Retinal pigment epithelial cell (primary cell): ENCODE measurements at regions not wholly inside any gene's neighbourhood (a gene's known extent, or its start where the extent isn't known, plus 50 kb on each side); places are given as distances from the start of the nearest gene placed in this dataset.

Source experiments
- DNase-seq: peaks from one replicate; pipeline ENCODE4 v3.0.0-alpha.2; 2010; ENCODE audit warnings: low read depth
- H3K4me3 ChIP-seq: 2 replicates; pipeline ENCODE4 v1.5.1; 2011; ENCODE audit warnings: mild to moderate bottlenecking, low read length, control low read depth, moderate library complexity
- TF ChIP-seq, protein P1 (sequence below): conservative IDR thresholded peaks from 2 replicates; pipeline ENCODE4 v1.5.1; 2011; ENCODE audit warnings: low read depth, low read length, control low read depth, inconsistent platforms

DNA sequence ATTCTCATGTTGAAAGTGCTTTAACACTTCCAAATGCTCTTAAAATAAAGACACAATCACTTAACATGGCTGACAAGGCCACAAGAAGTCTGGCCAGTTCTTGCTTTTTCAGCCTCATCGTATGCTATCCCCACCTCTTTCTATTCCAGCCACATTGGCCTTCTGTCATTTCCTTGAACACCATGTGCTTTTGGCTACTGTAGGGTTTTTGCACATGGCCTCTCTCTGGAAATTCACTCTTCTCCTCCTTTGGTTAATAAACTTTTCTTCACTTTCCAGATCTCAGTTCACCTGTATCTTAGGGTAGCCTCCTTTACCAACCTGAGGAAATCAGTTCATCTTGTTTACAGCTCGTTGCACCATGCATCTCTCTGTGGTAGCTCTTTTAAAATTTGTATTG lies 450.5 kb upstream of the MEX3C start:
- DNase-seq = no peak
- TF ChIP-seq, protein P1, sequence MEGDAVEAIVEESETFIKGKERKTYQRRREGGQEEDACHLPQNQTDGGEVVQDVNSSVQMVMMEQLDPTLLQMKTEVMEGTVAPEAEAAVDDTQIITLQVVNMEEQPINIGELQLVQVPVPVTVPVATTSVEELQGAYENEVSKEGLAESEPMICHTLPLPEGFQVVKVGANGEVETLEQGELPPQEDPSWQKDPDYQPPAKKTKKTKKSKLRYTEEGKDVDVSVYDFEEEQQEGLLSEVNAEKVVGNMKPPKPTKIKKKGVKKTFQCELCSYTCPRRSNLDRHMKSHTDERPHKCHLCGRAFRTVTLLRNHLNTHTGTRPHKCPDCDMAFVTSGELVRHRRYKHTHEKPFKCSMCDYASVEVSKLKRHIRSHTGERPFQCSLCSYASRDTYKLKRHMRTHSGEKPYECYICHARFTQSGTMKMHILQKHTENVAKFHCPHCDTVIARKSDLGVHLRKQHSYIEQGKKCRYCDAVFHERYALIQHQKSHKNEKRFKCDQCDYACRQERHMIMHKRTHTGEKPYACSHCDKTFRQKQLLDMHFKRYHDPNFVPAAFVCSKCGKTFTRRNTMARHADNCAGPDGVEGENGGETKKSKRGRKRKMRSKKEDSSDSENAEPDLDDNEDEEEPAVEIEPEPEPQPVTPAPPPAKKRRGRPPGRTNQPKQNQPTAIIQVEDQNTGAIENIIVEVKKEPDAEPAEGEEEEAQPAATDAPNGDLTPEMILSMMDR = no peak

DNA sequence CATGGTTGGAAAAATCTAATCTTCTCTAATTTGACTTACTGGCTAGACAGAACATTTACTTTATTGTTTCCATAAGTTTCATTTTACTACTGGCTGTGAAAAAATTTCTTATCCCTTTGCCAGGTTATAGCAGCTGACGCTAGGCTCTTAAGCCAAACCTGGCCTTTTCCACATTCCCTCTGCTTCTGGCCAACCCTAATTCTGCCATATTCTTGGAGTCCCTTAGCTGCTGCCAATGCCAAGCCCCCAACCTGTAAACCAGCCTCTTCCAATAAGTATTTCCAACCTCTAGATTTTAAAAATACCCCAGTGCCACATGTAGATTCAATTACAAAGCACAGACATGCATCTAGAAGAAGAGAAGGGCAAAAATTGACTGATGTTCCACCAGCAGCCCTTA lies 452.3 kb upstream of the MEX3C start:
- TF ChIP-seq, protein P1 = no peak
- H3K4me3 ChIP-seq = no peak overlapping the region
- DNase-seq = no peak

More for the DNA sequence above, 450.5 kb upstream of the MEX3C start:
- no peak overlapping the region for H3K4me3 ChIP-seq

DNA sequence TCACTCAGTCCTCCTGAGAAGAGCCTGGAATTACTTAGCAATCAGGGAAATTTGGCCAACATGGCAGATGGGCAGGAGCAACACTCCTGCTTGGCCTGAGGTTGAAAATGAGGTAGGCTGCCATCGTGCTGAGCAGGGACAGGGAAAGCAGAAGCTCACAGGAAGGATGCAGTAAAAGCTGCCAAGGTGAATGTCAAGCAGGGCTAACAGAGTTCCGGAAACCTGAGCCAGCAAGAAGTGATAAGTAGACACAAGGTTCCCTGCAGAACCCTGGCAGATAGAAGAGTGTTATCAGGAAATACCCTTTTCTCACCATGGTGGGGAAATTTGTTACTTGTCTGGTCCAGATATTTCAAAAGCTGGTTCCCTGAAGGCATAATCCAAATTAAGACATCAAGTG lies 454.3 kb upstream of the MEX3C start:
- TF ChIP-seq, protein P1 = no peak
- no peak for DNase-seq
- no peak overlapping the region for H3K4me3 ChIP-seq

DNA sequence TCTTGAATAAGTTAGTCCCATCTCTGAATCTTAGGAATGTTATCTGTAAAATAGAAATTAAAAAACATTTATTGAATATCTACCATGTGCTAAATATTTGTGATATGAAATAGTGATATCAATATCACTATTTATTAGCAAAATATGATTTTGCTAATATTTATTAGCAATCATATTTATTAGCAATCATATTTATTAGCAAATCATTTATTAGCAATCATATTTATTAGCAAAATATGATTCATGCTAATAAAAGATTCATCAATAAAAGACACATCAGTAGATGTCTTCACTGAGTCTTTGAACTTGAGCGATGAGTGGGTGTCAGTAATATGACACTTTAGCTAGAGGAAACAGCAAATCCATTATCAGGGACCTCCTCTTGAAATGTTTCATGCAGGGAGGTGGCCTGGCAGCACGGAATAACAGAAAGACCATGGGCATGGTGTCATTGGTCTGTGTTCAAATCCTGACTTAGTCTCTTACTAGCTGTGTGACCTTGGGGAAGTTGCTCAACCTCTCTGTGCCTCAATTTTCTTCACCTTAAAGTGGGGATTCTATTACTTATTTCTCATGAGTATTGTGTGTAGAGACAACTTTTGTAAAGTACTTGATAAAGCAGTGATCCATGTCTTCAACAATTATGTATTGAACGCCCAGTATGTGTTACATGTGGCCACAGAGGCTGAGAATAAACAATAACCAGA lies 456.2 kb upstream of the MEX3C start:
- no peak overlapping the region for H3K4me3 ChIP-seq
- TF ChIP-seq, protein P1 = no peak
- DNase-seq = no peak

DNA sequence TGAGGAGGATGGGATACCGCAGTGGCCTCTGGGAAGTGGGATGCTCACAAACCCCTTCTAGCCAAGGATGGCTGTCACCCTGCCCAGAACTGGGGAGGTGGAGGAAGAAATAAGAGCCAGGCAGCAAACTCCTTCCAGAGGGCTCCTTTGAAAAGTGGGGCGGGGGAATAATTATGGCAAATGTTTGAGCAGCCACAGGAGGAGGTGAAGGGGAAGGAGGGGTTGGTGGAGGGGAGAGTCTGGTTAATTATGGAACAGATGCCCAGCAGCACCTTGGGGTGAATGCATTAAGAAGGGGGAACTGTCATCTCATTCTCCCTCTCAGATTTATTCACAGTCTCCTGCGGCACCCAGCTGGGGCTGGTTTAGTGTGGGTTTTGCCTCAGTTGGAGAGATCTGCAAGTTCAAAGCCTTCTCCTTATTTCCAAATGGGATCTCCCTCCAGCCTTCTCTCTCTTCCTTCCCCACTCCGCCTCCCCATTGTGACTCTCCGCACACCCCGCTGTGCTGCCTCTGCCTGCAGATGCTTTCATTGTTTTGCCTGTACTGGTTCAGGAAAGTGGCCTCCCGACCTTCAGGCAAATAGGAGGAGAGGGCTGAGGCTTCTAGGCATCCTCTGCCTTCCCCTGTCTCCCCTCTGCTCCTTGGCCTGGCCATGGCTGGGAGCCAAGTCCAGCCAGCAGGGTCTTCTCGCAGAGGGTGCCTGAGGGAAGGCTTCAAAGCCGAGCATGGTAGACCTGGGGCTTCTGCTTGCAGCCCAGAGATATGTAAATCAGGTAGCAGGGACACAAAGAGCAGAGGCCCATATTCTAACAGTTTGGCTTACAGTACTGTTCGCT lies 457.2 kb upstream of the MEX3C start:
- no peak overlapping the region for H3K4me3 ChIP-seq
- TF ChIP-seq, protein P1 = no peak
- DNase-seq = no peak

DNA sequence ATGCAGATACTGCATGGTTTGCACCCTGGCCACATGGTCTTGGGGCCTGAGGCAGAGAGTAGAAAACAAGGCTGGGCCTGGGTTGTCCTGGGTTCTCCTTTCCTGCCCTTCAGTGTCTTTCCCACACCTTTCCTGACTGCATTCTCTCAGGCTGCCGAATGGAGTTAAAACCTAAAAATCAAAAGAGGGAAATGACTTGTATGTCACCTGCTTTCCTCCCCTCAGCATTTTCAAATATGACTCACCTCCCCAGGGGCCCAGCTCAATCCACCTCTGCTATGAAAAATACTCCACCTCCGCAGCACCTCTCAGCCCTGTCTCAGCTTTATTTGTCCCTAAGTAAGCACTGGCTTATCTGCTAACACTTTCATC lies 457.8 kb upstream of the MEX3C start:
- H3K4me3 ChIP-seq = no peak overlapping the region
- TF ChIP-seq, protein P1 = no peak
- DNase-seq = no peak

DNA sequence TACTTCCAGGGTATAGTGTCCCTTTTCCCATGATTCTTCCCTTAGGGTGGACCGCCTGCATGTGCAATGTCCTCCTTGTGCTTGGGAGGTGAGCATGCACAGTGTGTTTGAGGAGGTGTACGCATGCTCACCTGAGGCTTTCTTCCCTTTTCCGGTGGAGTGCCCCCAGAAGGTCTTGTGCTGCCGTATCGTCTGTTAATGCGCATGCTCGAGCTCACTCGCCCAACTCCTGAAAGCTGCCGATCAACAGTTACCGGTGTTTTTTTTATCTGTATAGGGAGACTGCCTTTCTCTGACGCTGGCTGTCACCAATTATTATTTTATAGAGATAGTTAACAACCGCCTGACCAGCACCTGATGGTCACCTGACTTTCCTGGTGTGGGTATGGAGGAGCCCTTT lies 458.8 kb upstream of the MEX3C start:
- no peak for DNase-seq
- TF ChIP-seq, protein P1 = no peak

More for the DNA sequence above, 458.8 kb upstream of the MEX3C start:
- H3K4me3 ChIP-seq = no peak overlapping the region
